ENCODE measurements at regions not wholly inside any gene's neighbourhood (a gene's known extent, or its start where the extent isn't known, plus 50 kb on each side); places are given as distances from the start of the nearest gene placed in this dataset.

- TF ChIP-seq CTCF (IDR thresholded peaks at IDR 0.05; ENCODE audit: poor library complexity) (no peak), EZH2 (IDR thresholded peaks at IDR 0.05; ENCODE audit: borderline replicate concordance) (no peak), EZH2phosphoT487 (IDR thresholded peaks at IDR 0.05; ENCODE audit: low read depth, severe bottlenecking, unreplicated experiment) (no peak)
Measured at GRCh38 chr14:97411938-97412612, 614.9 kb downstream of the VRK1 start.
